ENCODE measurements at regions not wholly inside any gene's neighbourhood (a gene's known extent, or its start where the extent isn't known, plus 50 kb on each side); places are given as distances from the start of the nearest gene placed in this dataset.

DNA sequence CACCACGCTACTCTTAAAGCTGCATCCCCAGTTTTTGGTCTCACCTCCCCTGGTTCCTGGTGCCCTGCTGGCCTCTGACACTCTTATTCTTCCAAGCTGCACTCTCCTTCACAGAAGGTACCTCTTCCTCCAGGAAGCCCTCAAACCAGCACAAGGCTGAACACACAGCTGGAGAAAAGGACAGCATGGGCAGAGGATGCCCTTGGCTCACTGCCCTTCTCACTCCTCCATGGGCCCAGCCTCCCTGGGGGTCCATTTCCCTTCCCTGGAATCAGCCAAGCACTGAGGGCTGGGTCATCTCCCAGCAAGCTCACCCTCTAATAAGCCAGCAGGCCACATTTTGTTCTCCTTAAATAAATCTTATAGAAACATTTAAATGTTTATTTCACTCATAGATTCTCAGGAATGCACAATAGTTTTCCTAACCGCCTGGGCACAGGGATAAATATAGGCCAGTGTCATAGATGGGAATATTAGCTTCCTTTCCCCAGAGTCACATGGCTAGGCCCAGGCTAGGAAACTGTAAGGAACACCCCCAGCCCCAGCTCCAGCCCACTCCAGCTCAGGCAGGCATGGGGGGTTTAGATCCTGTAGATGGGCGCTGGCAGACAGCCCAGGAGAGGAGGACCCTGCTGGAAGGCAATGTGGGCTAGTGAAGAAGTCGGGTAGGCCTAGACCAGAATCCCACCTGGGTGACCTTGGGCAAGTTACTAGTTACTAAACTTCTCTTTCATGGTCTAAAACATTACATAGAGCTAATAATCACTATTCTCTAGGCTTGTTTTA is 51.5 kb downstream of the IRAG1 start:
- H3K9me3 ChIP-seq (ENCODE audit: control insufficient read depth, low read length): no peaks in the 10 kb centered on the region
- peaks cover 3% of the 10 kb centered on the region for H3K4me1 ChIP-seq (ENCODE audit: control insufficient read depth, insufficient read depth, low read depth, low read length)
- 88% methylated on average over 3 of the region's 4 CpGs for WGBS

DNA sequence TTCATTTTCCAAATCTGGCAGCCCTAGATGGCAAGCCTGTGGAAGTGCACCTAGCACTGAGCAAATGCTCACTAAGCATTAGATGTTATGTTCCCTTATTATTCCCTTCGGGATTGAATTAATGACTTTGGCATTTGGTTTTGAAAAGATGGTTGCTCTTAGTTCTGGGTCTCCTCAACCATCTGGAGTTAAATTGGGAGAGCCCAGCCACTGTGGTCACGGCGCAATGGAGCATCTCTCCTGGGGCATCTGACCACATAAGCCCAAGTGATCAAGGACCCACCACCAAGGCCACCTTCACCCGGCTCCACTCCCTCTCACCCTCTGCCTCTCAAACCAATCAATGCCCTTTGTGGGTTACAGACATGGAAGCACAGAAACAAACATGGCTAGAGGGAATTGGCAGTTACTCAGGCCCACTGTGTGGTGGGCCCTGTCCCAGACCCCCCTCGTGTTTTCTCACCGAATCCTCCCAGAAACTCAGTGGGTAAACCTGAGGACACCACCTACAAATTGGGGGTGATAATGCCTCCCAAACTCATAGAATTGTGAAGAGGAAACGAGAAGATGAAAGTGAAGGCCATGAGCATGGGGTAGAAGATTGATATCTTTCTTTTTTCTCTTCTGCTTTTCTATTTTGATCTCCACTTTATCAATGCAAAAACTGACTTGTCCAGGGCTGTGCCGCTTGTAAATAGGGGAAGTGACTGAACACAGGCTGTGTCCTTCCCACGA is 52.2 kb downstream of the IRAG1 start:
- Histone ChIP-seq H3K79me1 (replicated peaks; ENCODE audit: low read length, poor library complexity, severe bottlenecking) (no peaks in the 10 kb centered on the region), H3K18ac (ENCODE audit: low read depth in 1 of 2, low read length in 2 of 2) (peak overlapping the region; percentile 4 to 74), H2AFZ (ENCODE audit: low read depth, low read length) (no peak overlapping the region), H3K4me1 (ENCODE audit: control insufficient read depth, insufficient read depth, low read depth, low read length) (peaks cover 3% of the 10 kb centered on the region), H2BK120ac (ENCODE audit: low read depth, low read length) (no peak overlapping the region), H3K4me2 (ENCODE audit: low read length, poor library complexity, severe bottlenecking) (no peak overlapping the region), H3K27me3 (ENCODE audit: control insufficient read depth in 1 of 2, insufficient read depth in 1 of 2, low read length in 2 of 2) (no peaks in the 10 kb centered on the region), H3K14ac (ENCODE audit: low read length in 2 of 2) (peak overlapping the region in 1 of 2 experiments; percentile 19), H2BK12ac (ENCODE audit: low read length in 2 of 2) (no peak overlapping the region), H3K9me3 (ENCODE audit: control insufficient read depth, low read length) (no peaks in the 10 kb centered on the region), H3K9ac (ENCODE audit: low read length) (no peak overlapping the region), H4K8ac (ENCODE audit: low read length) (peak overlapping the region; percentile 8), H2BK5ac (ENCODE audit: low read depth, low read length, poor library complexity, severe bottlenecking) (no peak overlapping the region), H2AK5ac (ENCODE audit: low read length, severe bottlenecking) (no peak overlapping the region), H3K36me3 (ENCODE audit: control insufficient read depth in 1 of 2, insufficient read depth in 2 of 2, low read depth in 1 of 2, low read length in 2 of 2) (peaks cover 0 to 4% of the 10 kb centered on the region in 2 experiments), H3K4ac (ENCODE audit: low read depth in 1 of 2, low read length in 2 of 2) (peak overlapping the region; percentile 24 to 29), H3K23ac (ENCODE audit: low read length in 2 of 2) (no peak overlapping the region), H2BK15ac (ENCODE audit: low read depth, poor library complexity, severe bottlenecking) (no peak overlapping the region), H3K27ac (ENCODE audit: low read length, poor library complexity, severe bottlenecking) (no peak overlapping the region), H3K4me3 (ENCODE audit: insufficient read depth in 1 of 2, low read depth in 1 of 2, low read length in 2 of 2) (no peak overlapping the region), H4K91ac (ENCODE audit: low read length) (peak overlapping the region; percentile 34)
- DNase-seq: no peak
- WGBS: 98% methylated on average over 7 of the region's 9 CpGs

More for the DNA sequence above, 51.5 kb downstream of the IRAG1 start:
- Histone ChIP-seq H3K27me3 (ENCODE audit: control insufficient read depth in 1 of 2, insufficient read depth in 1 of 2, low read length in 2 of 2) (no peaks in the 10 kb centered on the region), H2BK15ac (ENCODE audit: low read depth, poor library complexity, severe bottlenecking) (no peak overlapping the region), H2BK5ac (ENCODE audit: low read depth, low read length, poor library complexity, severe bottlenecking) (no peak overlapping the region), H3K79me1 (replicated peaks; ENCODE audit: low read length, poor library complexity, severe bottlenecking) (no peaks in the 10 kb centered on the region), H3K4me3 (ENCODE audit: insufficient read depth in 1 of 2, low read depth in 1 of 2, low read length in 2 of 2) (no peak overlapping the region), H4K91ac (ENCODE audit: low read length) (no peak overlapping the region), H3K4ac (ENCODE audit: low read depth in 1 of 2, low read length in 2 of 2) (peak overlapping the region in 1 of 2 experiments; percentile 29), H3K27ac (ENCODE audit: low read length, poor library complexity, severe bottlenecking) (no peak overlapping the region), H4K8ac (ENCODE audit: low read length) (peak overlapping the region; percentile 8), H3K9ac (ENCODE audit: low read length) (no peak overlapping the region), H2BK12ac (ENCODE audit: low read length in 2 of 2) (peak overlapping the region in 1 of 2 experiments; percentile 77), H3K18ac (ENCODE audit: low read depth in 1 of 2, low read length in 2 of 2) (peak overlapping the region; percentile 4 to 74), H3K36me3 (ENCODE audit: control insufficient read depth in 1 of 2, insufficient read depth in 2 of 2, low read depth in 1 of 2, low read length in 2 of 2) (peaks cover 0 to 4% of the 10 kb centered on the region in 2 experiments), H3K23ac (ENCODE audit: low read length in 2 of 2) (no peak overlapping the region), H2BK120ac (ENCODE audit: low read depth, low read length) (no peak overlapping the region), H2AFZ (ENCODE audit: low read depth, low read length) (no peak overlapping the region), H2AK5ac (ENCODE audit: low read length, severe bottlenecking) (no peak overlapping the region), H3K14ac (ENCODE audit: low read length in 2 of 2) (peak overlapping the region in 1 of 2 experiments; percentile 19), H3K4me2 (ENCODE audit: low read length, poor library complexity, severe bottlenecking) (no peak overlapping the region)
- DNase-seq: peak; percentile 19

DNA sequence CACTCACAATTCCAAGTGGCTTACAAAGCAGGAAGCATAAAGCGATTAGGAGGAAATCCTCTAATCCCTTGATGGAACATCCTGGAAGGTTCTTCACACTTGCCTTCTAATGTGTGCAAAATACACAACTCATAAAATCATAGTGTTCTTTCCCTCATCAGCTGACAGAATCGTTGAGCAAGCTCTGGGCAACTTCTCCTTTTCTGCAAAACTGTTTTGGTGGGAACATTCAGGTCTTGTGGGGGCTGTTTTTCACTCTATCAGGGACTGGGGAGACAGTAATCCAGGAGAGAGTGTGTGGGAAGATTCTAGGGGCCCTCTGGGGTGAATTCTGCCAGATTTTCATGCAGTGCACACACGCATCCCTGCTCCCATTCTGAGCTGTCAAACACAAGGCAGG is 53.2 kb downstream of the IRAG1 start:
- H3K79me1 ChIP-seq (replicated peaks; ENCODE audit: low read length, poor library complexity, severe bottlenecking): no peaks in the 10 kb centered on the region

GRCh38 chr11:10639350-10639749 is 54.2 kb downstream of the IRAG1 start:
- no peaks in the 10 kb centered on the region for H3K27me3 ChIP-seq (ENCODE audit: control insufficient read depth in 1 of 2, insufficient read depth in 1 of 2, low read length in 2 of 2)
- no peak overlapping the region for H2AK5ac ChIP-seq (ENCODE audit: low read length, severe bottlenecking)
- H3K4me3 ChIP-seq (ENCODE audit: insufficient read depth in 1 of 2, low read depth in 1 of 2, low read length in 2 of 2): no peak overlapping the region
- no peak overlapping the region for H2AFZ ChIP-seq (ENCODE audit: low read depth, low read length)
- no peak overlapping the region for H3K4me2 ChIP-seq (ENCODE audit: low read length, poor library complexity, severe bottlenecking)
- H2BK12ac ChIP-seq (ENCODE audit: low read length in 2 of 2): no peak overlapping the region
- H3K79me1 ChIP-seq (replicated peaks; ENCODE audit: low read length, poor library complexity, severe bottlenecking): no peaks in the 10 kb centered on the region
- H2BK120ac ChIP-seq (ENCODE audit: low read depth, low read length): no peak overlapping the region
- peaks cover 3 to 4% of the 10 kb centered on the region in 2 experiments for H3K36me3 ChIP-seq (ENCODE audit: control insufficient read depth in 1 of 2, insufficient read depth in 2 of 2, low read depth in 1 of 2, low read length in 2 of 2)
- no peak overlapping the region for H2BK5ac ChIP-seq (ENCODE audit: low read depth, low read length, poor library complexity, severe bottlenecking)
- H4K8ac ChIP-seq (ENCODE audit: low read length): no peak overlapping the region
- H3K4ac ChIP-seq (ENCODE audit: low read depth in 1 of 2, low read length in 2 of 2): no peak overlapping the region
- no peak overlapping the region for H3K18ac ChIP-seq (ENCODE audit: low read depth in 1 of 2, low read length in 2 of 2)
- peaks cover 3% of the 10 kb centered on the region for H3K4me1 ChIP-seq (ENCODE audit: control insufficient read depth, insufficient read depth, low read depth, low read length)
- H3K27ac ChIP-seq (ENCODE audit: low read length, poor library complexity, severe bottlenecking): no peak overlapping the region
- WGBS: 95% methylated on average over 7 of the region's 7 CpGs
- DNase-seq: no peak
- no peak overlapping the region for H3K9ac ChIP-seq (ENCODE audit: low read length)
- H2BK15ac ChIP-seq (ENCODE audit: low read depth, poor library complexity, severe bottlenecking): no peak overlapping the region
- no peak overlapping the region for H3K14ac ChIP-seq (ENCODE audit: low read length in 2 of 2)
- no peak overlapping the region for H3K23ac ChIP-seq (ENCODE audit: low read length in 2 of 2)
- no peak overlapping the region for H4K91ac ChIP-seq (ENCODE audit: low read length)
- H3K9me3 ChIP-seq (ENCODE audit: control insufficient read depth, low read length): no peaks in the 10 kb centered on the region

More for the DNA sequence above, 53.2 kb downstream of the IRAG1 start:
- Histone ChIP-seq H4K91ac (ENCODE audit: low read length) (no peak overlapping the region), H3K36me3 (ENCODE audit: control insufficient read depth in 1 of 2, insufficient read depth in 2 of 2, low read depth in 1 of 2, low read length in 2 of 2) (peaks cover under 1 to 8% of the 10 kb centered on the region in 2 experiments), H2BK15ac (ENCODE audit: low read depth, poor library complexity, severe bottlenecking) (no peak overlapping the region), H2BK12ac (ENCODE audit: low read length in 2 of 2) (peak overlapping the region in 1 of 2 experiments; percentile 60), H2BK5ac (ENCODE audit: low read depth, low read length, poor library complexity, severe bottlenecking) (no peak overlapping the region), H3K4ac (ENCODE audit: low read depth in 1 of 2, low read length in 2 of 2) (no peak overlapping the region), H2AK5ac (ENCODE audit: low read length, severe bottlenecking) (no peak overlapping the region), H4K8ac (ENCODE audit: low read length) (no peak overlapping the region), H3K4me1 (ENCODE audit: control insufficient read depth, insufficient read depth, low read depth, low read length) (peaks cover 3% of the 10 kb centered on the region), H2AFZ (ENCODE audit: low read depth, low read length) (no peak overlapping the region), H3K18ac (ENCODE audit: low read depth in 1 of 2, low read length in 2 of 2) (no peak overlapping the region), H3K9ac (ENCODE audit: low read length) (no peak overlapping the region), H2BK120ac (ENCODE audit: low read depth, low read length) (no peak overlapping the region), H3K4me3 (ENCODE audit: insufficient read depth in 1 of 2, low read depth in 1 of 2, low read length in 2 of 2) (no peak overlapping the region), H3K27ac (ENCODE audit: low read length, poor library complexity, severe bottlenecking) (no peak overlapping the region), H3K23ac (ENCODE audit: low read length in 2 of 2) (no peak overlapping the region), H3K9me3 (ENCODE audit: control insufficient read depth, low read length) (no peaks in the 10 kb centered on the region), H3K4me2 (ENCODE audit: low read length, poor library complexity, severe bottlenecking) (no peak overlapping the region), H3K27me3 (ENCODE audit: control insufficient read depth in 1 of 2, insufficient read depth in 1 of 2, low read length in 2 of 2) (no peaks in the 10 kb centered on the region), H3K14ac (ENCODE audit: low read length in 2 of 2) (no peak overlapping the region)
- DNase-seq: no peak
- WGBS: 91% methylated on average over 3 of the region's 3 CpGs
